Thyroid gland (tissue), 4 donors: ENCODE measurements at regions not wholly inside any gene's neighbourhood (a gene's known extent, or its start where the extent isn't known, plus 50 kb on each side); places are given as distances from the start of the nearest gene placed in this dataset.
"Not testable (repeated sequence)": the region's sequence is repeated elsewhere in the genome, so short reads cannot be mapped to it uniquely, and the experiment has no call there.

Source experiments
- DNase-seq, 2 donors: peaks; one replicate each; pipeline ENCODE4 v3.0.0-alpha.2; 2019
- H3K27ac ChIP-seq, 3 donors: fragments of 200-600 bp; sonication (generic); 1 replicate in 2 of 3; 2 replicates in 1 of 3; pipeline ENCODE4 v1.5.1; 2016 to 2019; ENCODE audit warnings: mild to moderate bottlenecking in 1 of 3, moderate library complexity in 1 of 3
- H3K27me3 ChIP-seq: fragments of 200-600 bp; sonication (generic); one replicate; pipeline ENCODE4 v1.5.1; 2019
- H3K36me3 ChIP-seq, 2 donors: fragments of 200-600 bp; sonication (generic); one replicate each; pipeline ENCODE4 v1.5.1; 2016 to 2019
- H3K4me1 ChIP-seq, 2 donors: fragments of 200-600 bp; sonication (generic); one replicate each; pipeline ENCODE4 v1.5.1; 2017 to 2019
- H3K4me3 ChIP-seq, 3 donors: fragments of 200-600 bp; sonication (generic); replicated peaks in 1 of 3; 1 replicate in 2 of 3; 2 replicates in 1 of 3; pipeline ENCODE4 v1.5.1; 2016; ENCODE audit warnings: mild to moderate bottlenecking in 1 of 3
- H3K9me3 ChIP-seq: fragments of 200-600 bp; sonication (generic); one replicate; pipeline ENCODE4 v1.5.1; 2017
- WGBS, 2 donors: methylation state at CpG; one replicate each; pipeline ENCODE4 v1.1.5; 2017; 5-methylcytosine and 5-hydroxymethylcytosine counted together
- intact Hi-C: fragments of 100-400 bp; cut with DNase I; formaldehyde crosslinking; loops from one replicate; pipeline ENCODE4 v1.15.1; 2023

- 35 to 45% methylated on average over 2 of the region's 3 CpGs for WGBS, 2 donors
- H3K4me3 ChIP-seq, H3K36me3 ChIP-seq, H3K27me3 ChIP-seq, intact Hi-C loops, DNase-seq, H3K4me1 ChIP-seq, H3K9me3 ChIP-seq, H3K27ac ChIP-seq: not testable (repeated sequence)
Measured at GRCh38 chr7:76723928-76724327, 96.8 kb upstream of the POMZP3 start.

GRCh38 chr7:76716551-76716950, 89.5 kb upstream of the POMZP3 start:
- DNase-seq, H3K4me3 ChIP-seq, H3K4me1 ChIP-seq, H3K27me3 ChIP-seq, H3K27ac ChIP-seq, H3K36me3 ChIP-seq, intact Hi-C loops, H3K9me3 ChIP-seq: not testable (repeated sequence)
- WGBS, 2 donors, result 79 to 93% methylated on average over 4 of the region's 4 CpGs

GRCh38 chr7:76712926-76713325, 85.8 kb upstream of the POMZP3 start:
- H3K36me3 ChIP-seq, intact Hi-C loops, H3K9me3 ChIP-seq, H3K4me3 ChIP-seq, H3K27me3 ChIP-seq, H3K4me1 ChIP-seq, H3K27ac ChIP-seq, DNase-seq: not testable (repeated sequence)
- WGBS, 2 donors, result 82 to 96% methylated on average over 3 of the region's 3 CpGs

- H3K27me3 ChIP-seq, DNase-seq, H3K4me3 ChIP-seq, H3K4me1 ChIP-seq, intact Hi-C loops, H3K36me3 ChIP-seq, H3K9me3 ChIP-seq: not testable (repeated sequence)
- H3K27ac ChIP-seq, result peak overlapping the region in 1 of 3 donors; percentile 46
- 93 to 98% methylated on average over 2 of the region's 2 CpGs for WGBS, 2 donors
Measured at GRCh38 chr7:76711648-76712047, 84.6 kb upstream of the POMZP3 start.

- H3K36me3 ChIP-seq, intact Hi-C loops, H3K4me1 ChIP-seq, H3K9me3 ChIP-seq, H3K27me3 ChIP-seq, H3K4me3 ChIP-seq: not testable (repeated sequence)
- WGBS, 2 donors, result 58% methylated on average over 1 of the region's 1 CpG; no CpG with 5 or more reads in 1 of the 2 donors
- DNase-seq, result peak in 1 of 2 donors; percentile 2
- H3K27ac ChIP-seq, result peak overlapping the region in 1 of 3 donors; percentile 41
Measured at GRCh38 chr7:76709703-76710102, 82.6 kb upstream of the POMZP3 start.

- H3K4me1 ChIP-seq, H3K36me3 ChIP-seq, intact Hi-C loops, H3K4me3 ChIP-seq, DNase-seq, H3K27ac ChIP-seq, H3K9me3 ChIP-seq, H3K27me3 ChIP-seq: not testable (repeated sequence)
- WGBS, 2 donors, result 90% methylated on average over 2 of the region's 2 CpGs
Measured at GRCh38 chr7:76708446-76708845, 81.4 kb upstream of the POMZP3 start.

GRCh38 chr7:76703815-76704214, 76.7 kb upstream of the POMZP3 start:
- H3K4me1 ChIP-seq, H3K9me3 ChIP-seq, DNase-seq, H3K27ac ChIP-seq, H3K4me3 ChIP-seq, H3K36me3 ChIP-seq, H3K27me3 ChIP-seq, intact Hi-C loops: not testable (repeated sequence)

GRCh38 chr7:76686277-76686676, 59.2 kb upstream of the POMZP3 start:
- WGBS, 2 donors, result 94 to 98% methylated on average over 3 of the region's 3 CpGs
- H3K27ac ChIP-seq, DNase-seq, intact Hi-C loops, H3K36me3 ChIP-seq, H3K27me3 ChIP-seq, H3K4me3 ChIP-seq, H3K9me3 ChIP-seq: not testable (repeated sequence)
- H3K4me1 ChIP-seq, result peaks cover 4 to 17% of the 10 kb centered on the region in 2 donors

- WGBS, 2 donors, result 96 to 100% methylated on average over 1 of the region's 1 CpG
- H3K4me1 ChIP-seq, result peaks cover 4 to 17% of the 10 kb centered on the region in 2 donors
- H3K36me3 ChIP-seq, H3K4me3 ChIP-seq, intact Hi-C loops, H3K27ac ChIP-seq, H3K27me3 ChIP-seq, DNase-seq, H3K9me3 ChIP-seq: not testable (repeated sequence)
Measured at GRCh38 chr7:76684737-76685136, 57.7 kb upstream of the POMZP3 start.

GRCh38 chr7:76683631-76684030, 56.6 kb upstream of the POMZP3 start:
- H3K27me3 ChIP-seq, H3K9me3 ChIP-seq, intact Hi-C loops, H3K27ac ChIP-seq, DNase-seq, H3K4me3 ChIP-seq, H3K36me3 ChIP-seq: not testable (repeated sequence)
- peaks cover 4 to 21% of the 10 kb centered on the region in 2 donors for H3K4me1 ChIP-seq
- WGBS, 2 donors, result 89 to 94% methylated on average over 1 of the region's 1 CpG

- H3K27ac ChIP-seq, intact Hi-C loops, H3K27me3 ChIP-seq, H3K4me3 ChIP-seq, H3K36me3 ChIP-seq, H3K9me3 ChIP-seq, DNase-seq: not testable (repeated sequence)
- WGBS, 2 donors, result 57 to 77% methylated on average over 2 of the region's 2 CpGs
- H3K4me1 ChIP-seq, result peaks cover 4 to 21% of the 10 kb centered on the region in 2 donors
Measured at GRCh38 chr7:76681810-76682209, 54.7 kb upstream of the POMZP3 start.

- H3K4me1 ChIP-seq, result peaks cover 4 to 21% of the 10 kb centered on the region in 2 donors
- H3K4me3 ChIP-seq, H3K9me3 ChIP-seq, H3K36me3 ChIP-seq, H3K27me3 ChIP-seq, H3K27ac ChIP-seq, intact Hi-C loops, DNase-seq: not testable (repeated sequence)
- 87 to 88% methylated on average over 2 of the region's 2 CpGs for WGBS, 2 donors
Measured at GRCh38 chr7:76679174-76679573, 52.1 kb upstream of the POMZP3 start.

GRCh38 chr7:76678500-76678899, 51.4 kb upstream of the POMZP3 start:
- H3K27me3 ChIP-seq, H3K4me3 ChIP-seq, DNase-seq, intact Hi-C loops, H3K36me3 ChIP-seq, H3K27ac ChIP-seq, H3K9me3 ChIP-seq: not testable (repeated sequence)
- H3K4me1 ChIP-seq, result peaks cover 4 to 18% of the 10 kb centered on the region in 2 donors
- WGBS, 2 donors, result 90 to 92% methylated on average over 4 of the region's 4 CpGs

GRCh38 chr7:76676890-76677289, 49.8 kb upstream of the POMZP3 start:
- H3K27me3 ChIP-seq, DNase-seq, intact Hi-C loops, H3K27ac ChIP-seq, H3K4me1 ChIP-seq, H3K4me3 ChIP-seq, H3K9me3 ChIP-seq, H3K36me3 ChIP-seq: not testable (repeated sequence)
- WGBS, 2 donors, result 83 to 87% methylated on average over 1 of the region's 1 CpG
